G401.6 (cell line): ENCODE measurements at regions not wholly inside any gene's neighbourhood (a gene's known extent, or its start where the extent isn't known, plus 50 kb on each side); places are given as distances from the start of the nearest gene placed in this dataset.
"Not testable (repeated sequence)": the region's sequence is repeated elsewhere in the genome, so short reads cannot be mapped to it uniquely, and the experiment has no call there.

ENCODE experiments used
- FAIRE-seq: peaks from 2 replicates; lab custom pipeline; 2012; peaks lifted over from hg19 to GRCh38; lab: Jason Lieb, UNC

- FAIRE-seq: no peak
Measured at GRCh38 chr21:31531967-31532366, 127.5 kb upstream of the SOD1 start.

- no peak for FAIRE-seq
Measured at GRCh38 chr21:31530897-31531705, 128.4 kb upstream of the SOD1 start.

GRCh38 chr21:31530364-31530763, 129.1 kb upstream of the SOD1 start:
- no peak for FAIRE-seq

- FAIRE-seq: no peak
Measured at GRCh38 chr21:31529406-31529805, 130.1 kb upstream of the SOD1 start.

GRCh38 chr21:31526040-31526439, 133.5 kb upstream of the SOD1 start:
- no peak for FAIRE-seq

GRCh38 chr21:31524140-31524539, 135.4 kb upstream of the SOD1 start:
- FAIRE-seq: no peak

- no peak for FAIRE-seq
Measured at GRCh38 chr21:31521515-31521914, 138.0 kb upstream of the SOD1 start.

GRCh38 chr21:31520561-31521098, 138.9 kb upstream of the SOD1 start:
- no peak for FAIRE-seq

GRCh38 chr21:31518580-31518979, 140.9 kb upstream of the SOD1 start:
- FAIRE-seq: no peak

GRCh38 chr21:31517664-31518414, 141.7 kb upstream of the SOD1 start:
- FAIRE-seq: no peak

- no peak for FAIRE-seq
Measured at GRCh38 chr21:31515253-31515652, 144.2 kb upstream of the SOD1 start.

- FAIRE-seq: no peak
Measured at GRCh38 chr21:31514598-31514997, 144.9 kb upstream of the SOD1 start.

- FAIRE-seq: not testable (repeated sequence)
Measured at GRCh38 chr21:31513541-31513940, 146.0 kb upstream of the SOD1 start.

GRCh38 chr21:31511999-31512398, 147.5 kb upstream of the SOD1 start:
- not testable (repeated sequence) for FAIRE-seq

- no peak for FAIRE-seq
Measured at GRCh38 chr21:31511258-31511657, 148.2 kb upstream of the SOD1 start.

- no peak for FAIRE-seq
Measured at GRCh38 chr21:31509194-31510017, 150.1 kb upstream of the SOD1 start.

GRCh38 chr21:31505975-31506374, 153.5 kb upstream of the SOD1 start:
- no peak for FAIRE-seq

- no peak for FAIRE-seq
Measured at GRCh38 chr21:31503939-31504338, 155.6 kb upstream of the SOD1 start.

GRCh38 chr21:31503467-31503866, 156.0 kb upstream of the SOD1 start:
- FAIRE-seq: no peak

- no peak for FAIRE-seq
Measured at GRCh38 chr21:31502537-31503143, 156.9 kb upstream of the SOD1 start.

GRCh38 chr21:31501926-31502325, 157.6 kb upstream of the SOD1 start:
- FAIRE-seq: no peak

GRCh38 chr21:31500982-31501381, 156.9 kb upstream of the TIAM1 start:
- no peak for FAIRE-seq
